ENCODE measurements at regions not wholly inside any gene's neighbourhood (a gene's known extent, or its start where the extent isn't known, plus 50 kb on each side); places are given as distances from the start of the nearest gene placed in this dataset.
"Not testable (repeated sequence)": the region's sequence is repeated elsewhere in the genome, so short reads cannot be mapped to it uniquely, and the experiment has no call there.

GRCh38 chr7:53229202-53229601 lies 193.8 kb downstream of the POM121L12 start:
- ATAC-seq (no peak), DNase-seq (no peak)
- ChIA-PET POLR2A (no interaction called here), CTCF (no interaction called here)
- H3K27me3 Mint-ChIP-seq, result no peaks in the 10 kb centered on the region
- no peaks in the 10 kb centered on the region for H3K4me1 Mint-ChIP-seq (ENCODE audit: low read depth)
- H3K4me3 Mint-ChIP-seq, result no peak overlapping the region
- no peak overlapping the region for H3K27ac Mint-ChIP-seq
- H3K36me3 Mint-ChIP-seq (ENCODE audit: low read depth), result no peaks in the 10 kb centered on the region
- intact Hi-C loops (cut with micrococcal nuclease), result no loop called here
- H3K9me3 Mint-ChIP-seq, result peaks cover 6% of the 10 kb centered on the region
- no peak for TF ChIP-seq CTCF (IDR thresholded peaks at IDR 0.05)

GRCh38 chr7:53237344-53237913 lies 202.0 kb downstream of the POM121L12 start:
- Mint-ChIP-seq H3K27me3 (no peaks in the 10 kb centered on the region), H3K36me3 (ENCODE audit: low read depth) (no peaks in the 10 kb centered on the region), H3K9me3 (peaks cover 12% of the 10 kb centered on the region), H3K27ac (no peak overlapping the region), H3K4me3 (no peak overlapping the region), H3K4me1 (ENCODE audit: low read depth) (no peaks in the 10 kb centered on the region)
- TF ChIP-seq CTCF (IDR thresholded peaks at IDR 0.05), result no peak
- no peak for DNase-seq
- no peak for ATAC-seq
- POLR2A ChIA-PET, result no interaction called here
- CTCF ChIA-PET, result no interaction called here
- intact Hi-C loops (cut with micrococcal nuclease), result no loop called here

GRCh38 chr7:53238021-53238605 lies 202.7 kb downstream of the POM121L12 start:
- ChIA-PET POLR2A (no interaction called here), CTCF (no interaction called here)
- DNase-seq (no peak), ATAC-seq (no peak)
- Mint-ChIP-seq H3K4me3 (no peak overlapping the region), H3K27me3 (no peaks in the 10 kb centered on the region), H3K27ac (no peak overlapping the region), H3K9me3 (peaks cover 12% of the 10 kb centered on the region), H3K36me3 (ENCODE audit: low read depth) (no peaks in the 10 kb centered on the region), H3K4me1 (ENCODE audit: low read depth) (no peaks in the 10 kb centered on the region)
- TF ChIP-seq CTCF (IDR thresholded peaks at IDR 0.05), result no peak
- intact Hi-C loops (cut with micrococcal nuclease), result no loop called here

GRCh38 chr7:53239151-53239550 lies 203.7 kb downstream of the POM121L12 start:
- ATAC-seq, result not testable (repeated sequence)

GRCh38 chr7:53245721-53246120 lies 210.3 kb downstream of the POM121L12 start:
- intact Hi-C loops (cut with micrococcal nuclease), result no loop called here
- ChIA-PET CTCF (no interaction called here), POLR2A (no interaction called here)
- Mint-ChIP-seq H3K4me1 (ENCODE audit: low read depth) (no peaks in the 10 kb centered on the region), H3K36me3 (ENCODE audit: low read depth) (no peaks in the 10 kb centered on the region), H3K27me3 (no peaks in the 10 kb centered on the region), H3K27ac (no peak overlapping the region), H3K4me3 (no peak overlapping the region), H3K9me3 (peaks cover 15% of the 10 kb centered on the region)
- DNase-seq (no peak), ATAC-seq (no peak)
- no peak for TF ChIP-seq CTCF (IDR thresholded peaks at IDR 0.05)

More at GRCh38 chr7:53239151-53239550, 203.7 kb downstream of the POM121L12 start:
- POLR2A ChIA-PET; DNase-seq; CTCF ChIA-PET; H3K4me1 Mint-ChIP-seq (ENCODE audit: low read depth); H3K27me3 Mint-ChIP-seq; H3K4me3 Mint-ChIP-seq; intact Hi-C loops (cut with micrococcal nuclease); H3K27ac Mint-ChIP-seq; H3K36me3 Mint-ChIP-seq (ENCODE audit: low read depth): not testable (repeated sequence)
- peaks cover 12% of the 10 kb centered on the region for H3K9me3 Mint-ChIP-seq

Data from activated CD8-positive, alpha-beta T cell treated with anti-CD3 and anti-CD28 coated beads for 36 hours (primary cell).